ENCODE measurements at regions not wholly inside any gene's neighbourhood (a gene's known extent, or its start where the extent isn't known, plus 50 kb on each side); places are given as distances from the start of the nearest gene placed in this dataset.

GRCh38 chr2:196422361-196422760 lies 217.2 kb upstream of the CCDC150 start:
- H3K27ac ChIP-seq (ENCODE audit: insufficient read length, low read depth, low read length): no peak overlapping the region
- H3K9ac ChIP-seq (ENCODE audit: extremely low read depth, insufficient read length, low read length): no peak overlapping the region
- no peaks in the 10 kb centered on the region for H4K20me1 ChIP-seq (ENCODE audit: control insufficient read depth, insufficient read depth, insufficient read length)
- no peaks in the 10 kb centered on the region for H3K79me2 ChIP-seq (ENCODE audit: insufficient read depth, low read length)
- H2BK12ac ChIP-seq (ENCODE audit: insufficient read length, low read depth, low read length): no peak overlapping the region
- no peak overlapping the region for H2BK20ac ChIP-seq (ENCODE audit: low read depth, low read length, poor library complexity, severe bottlenecking)
- H3T11ph ChIP-seq (ENCODE audit: low read length): no peak overlapping the region
- H3K18ac ChIP-seq (ENCODE audit: insufficient read length, low read depth, low read length): no peak overlapping the region
- H3K4me1 ChIP-seq (ENCODE audit: insufficient read depth, low read length): no peaks in the 10 kb centered on the region
- no peaks in the 10 kb centered on the region for H3K23me2 ChIP-seq (ENCODE audit: insufficient read length, low read depth, low read length, poor library complexity, severe bottlenecking)
- WGBS (ENCODE audit: extremely low coverage, insufficient read length, low lambda C conversion rate): no CpG with 5 or more reads among the region's 2 CpGs
- no peak overlapping the region for H3K4me3 Mint-ChIP-seq
- no peaks in the 10 kb centered on the region for H3K27me3 ChIP-seq (ENCODE audit: insufficient read depth, low read length)
- H3K9me3 ChIP-seq (ENCODE audit: control insufficient read depth, low read depth, low read length): no peaks in the 10 kb centered on the region
- H2AK5ac ChIP-seq (ENCODE audit: insufficient read length, low read length): no peak overlapping the region
- H3K4me1 Mint-ChIP-seq: no peaks in the 10 kb centered on the region
- H3K79me1 ChIP-seq (ENCODE audit: insufficient read depth, low read depth, low read length, poor library complexity, severe bottlenecking): no peaks in the 10 kb centered on the region
- no peak overlapping the region for H4K8ac ChIP-seq (replicated peaks; ENCODE audit: insufficient read length, low read depth, low read length)
- H4K91ac ChIP-seq (ENCODE audit: insufficient read length, low read depth, low read length): no peak overlapping the region
- no peak overlapping the region for H3K14ac ChIP-seq (ENCODE audit: insufficient read depth, low read length)
- no peak overlapping the region for H2BK120ac ChIP-seq (ENCODE audit: low read depth, low read length, poor library complexity, severe bottlenecking)
- H3K4me2 ChIP-seq (ENCODE audit: insufficient read depth, insufficient read length, low read length): no peak overlapping the region
- H2BK15ac ChIP-seq (ENCODE audit: low read depth, low read length): no peak overlapping the region
- no peak overlapping the region for H2BK5ac ChIP-seq (ENCODE audit: insufficient read length, low read length)
- no peak for DNase-seq
- H3K56ac ChIP-seq (ENCODE audit: insufficient read length, low read depth, low read length): no peak overlapping the region
- no peaks in the 10 kb centered on the region for H3K9me3 Mint-ChIP-seq
- H3K4ac ChIP-seq (ENCODE audit: low read depth, low read length): no peak overlapping the region
- no peak for TF ChIP-seq CTCF (conservative IDR thresholded peaks at IDR 0.05)
- no peaks in the 10 kb centered on the region for H3K36me3 Mint-ChIP-seq (ENCODE audit: insufficient read depth in 1 of 3, low read depth in 3 of 3)
- no peak overlapping the region for H3K27ac Mint-ChIP-seq
- H2AFZ ChIP-seq (ENCODE audit: low read length): no peak overlapping the region
- H3K23ac ChIP-seq (ENCODE audit: insufficient read length, low read depth, low read length): no peak overlapping the region
- no peaks in the 10 kb centered on the region for H3K27me3 Mint-ChIP-seq (ENCODE audit: low read depth)
- no peak overlapping the region for H4K5ac ChIP-seq (ENCODE audit: insufficient read length, low read depth, low read length)

All from H9 (cell line).